Esophagus muscularis mucosa (tissue), 4 donors: ENCODE measurements at regions not wholly inside any gene's neighbourhood (a gene's known extent, or its start where the extent isn't known, plus 50 kb on each side); places are given as distances from the start of the nearest gene placed in this dataset.
A peak's percentile ranks its signal among the peaks of the same experiment; 100 is the strongest.

Source experiments
- DNase-seq: peaks from one replicate; pipeline ENCODE4 v3.0.0-alpha.2; 2017; ENCODE audit errors: extremely low spot score
- H3K27ac ChIP-seq, 4 donors: fragments of 200-600 bp; sonication (generic); replicated peaks in 1 of 4; 1 replicate in 3 of 4; 2 replicates in 1 of 4; pipeline ENCODE4 v1.5.1; 2016 to 2019; ENCODE audit warnings: mild to moderate bottlenecking in 1 of 4
- H3K27me3 ChIP-seq, 4 donors: fragments of 200-600 bp; sonication (generic); one replicate each; pipeline versions ENCODE4 v1.5.1 to v1.6.0; 2016 to 2019
- H3K36me3 ChIP-seq, 4 donors: fragments of 200-600 bp; sonication (generic); one replicate each; pipeline ENCODE4 v1.5.1; 2016 to 2019
- H3K4me1 ChIP-seq, 4 donors: fragments of 200-600 bp; sonication (generic); one replicate each; pipeline ENCODE4 v1.5.1; 2016 to 2019
- H3K4me3 ChIP-seq, 4 donors: fragments of 200-600 bp; sonication (generic); 1 replicate in 2 of 4; 2 replicates in 2 of 4; pipeline ENCODE4 v1.5.1; 2016 to 2019; ENCODE audit warnings: mild to moderate bottlenecking in 4 of 4, moderate library complexity in 1 of 4
- H3K9me3 ChIP-seq, 4 donors: fragments of 200-600 bp; sonication (generic); 1 replicate in 3 of 4; 2 replicates in 1 of 4; pipeline ENCODE4 v1.5.1; 2016 to 2019
- EP300 ChIP-seq: sonication (generic); formaldehyde crosslinking; IDR thresholded peaks from one replicate; pipeline ENCODE4 v1.6.1; 2017; ENCODE audit warnings: antibody characterized with exemption
- POLR2A ChIP-seq: fragments of 450-650 bp; IDR thresholded peaks from one replicate; pipeline ENCODE4 v1.6.1; 2017; ENCODE audit warnings: antibody characterized with exemption, moderate library complexity, mild to moderate bottlenecking, low read depth
- POLR2AphosphoS5 ChIP-seq, 2 donors: sonication (generic); formaldehyde crosslinking; IDR thresholded peaks; one replicate each; pipeline ENCODE4 v1.6.1; 2017; ENCODE audit warnings: antibody characterized with exemption in 2 of 2
- WGBS: methylation state at CpG from one replicate; pipeline ENCODE4 v1.1.5; 2018; 5-methylcytosine and 5-hydroxymethylcytosine counted together
- intact Hi-C: fragments of 100-400 bp; cut with DNase I; formaldehyde crosslinking; loops from one replicate; pipeline ENCODE4 v1.15.1; 2023
- TF ChIP-seq, protein P1 (sequence below), 3 experiments: fragments of 200-600 bp in 2 of 3; fragments of 450-650 bp in 1 of 3; sonication (generic) in 2 of 3; IDR thresholded peaks; one replicate each; pipeline ENCODE4 v1.5.1; 2017 to 2019; ENCODE audit warnings: antibody characterized with exemption in 3 of 3, mild to moderate bottlenecking in 2 of 3, moderate library complexity in 1 of 3

DNA sequence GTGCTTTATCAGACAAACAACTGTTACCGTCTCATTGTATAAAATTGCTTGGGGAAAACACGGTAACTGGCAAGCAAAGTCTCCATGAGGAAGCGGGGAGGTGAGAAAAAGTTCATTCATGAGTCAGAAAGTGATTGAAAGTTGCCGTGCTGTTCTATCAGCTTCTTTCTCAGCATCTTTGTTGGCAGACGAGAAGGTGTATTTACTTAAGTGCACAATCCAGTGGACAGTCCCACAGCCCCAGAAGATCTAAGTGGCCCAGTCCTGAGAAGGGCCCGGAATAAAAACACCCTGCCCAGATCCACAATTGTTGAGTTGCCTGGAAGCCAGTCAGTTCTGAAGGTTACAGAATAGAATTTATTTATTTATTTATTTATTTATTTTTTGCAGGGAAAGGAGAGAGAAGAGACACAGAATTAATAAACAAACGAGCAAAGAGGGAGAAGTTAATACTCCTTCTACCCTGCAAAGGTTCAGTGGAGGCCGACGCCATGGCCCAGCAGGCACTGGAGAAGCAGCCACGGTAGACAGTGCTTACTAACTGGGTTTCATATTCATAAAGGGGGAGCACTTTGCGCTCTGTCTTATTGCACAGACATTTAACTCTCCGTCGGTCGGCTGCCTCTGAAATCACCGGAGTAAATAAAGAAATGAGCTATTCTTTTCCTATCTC, 676.0 kb upstream of the SALL3 start:
- Histone ChIP-seq H3K27me3 (peaks cover 0 to 24% (median 0%) of the 10 kb centered on the region in 4 donors), H3K36me3 (no peaks in the 10 kb centered on the region), H3K4me3 (no peak overlapping the region), H3K9me3 (no peaks in the 10 kb centered on the region), H3K4me1 (peaks cover 0 to 4% (median 0%) of the 10 kb centered on the region in 4 donors), H3K27ac (no peak overlapping the region)
- DNase-seq, result peak; percentile 90
- intact Hi-C loops, result no loop called here
- TF ChIP-seq POLR2A (no peak), EP300 (no peak), POLR2AphosphoS5 (IDR thresholded peaks at IDR 0.05) (no peak)
- TF ChIP-seq, protein P1, sequence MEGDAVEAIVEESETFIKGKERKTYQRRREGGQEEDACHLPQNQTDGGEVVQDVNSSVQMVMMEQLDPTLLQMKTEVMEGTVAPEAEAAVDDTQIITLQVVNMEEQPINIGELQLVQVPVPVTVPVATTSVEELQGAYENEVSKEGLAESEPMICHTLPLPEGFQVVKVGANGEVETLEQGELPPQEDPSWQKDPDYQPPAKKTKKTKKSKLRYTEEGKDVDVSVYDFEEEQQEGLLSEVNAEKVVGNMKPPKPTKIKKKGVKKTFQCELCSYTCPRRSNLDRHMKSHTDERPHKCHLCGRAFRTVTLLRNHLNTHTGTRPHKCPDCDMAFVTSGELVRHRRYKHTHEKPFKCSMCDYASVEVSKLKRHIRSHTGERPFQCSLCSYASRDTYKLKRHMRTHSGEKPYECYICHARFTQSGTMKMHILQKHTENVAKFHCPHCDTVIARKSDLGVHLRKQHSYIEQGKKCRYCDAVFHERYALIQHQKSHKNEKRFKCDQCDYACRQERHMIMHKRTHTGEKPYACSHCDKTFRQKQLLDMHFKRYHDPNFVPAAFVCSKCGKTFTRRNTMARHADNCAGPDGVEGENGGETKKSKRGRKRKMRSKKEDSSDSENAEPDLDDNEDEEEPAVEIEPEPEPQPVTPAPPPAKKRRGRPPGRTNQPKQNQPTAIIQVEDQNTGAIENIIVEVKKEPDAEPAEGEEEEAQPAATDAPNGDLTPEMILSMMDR (IDR thresholded peaks at IDR 0.05), result no peak
- WGBS, result 54% methylated on average over 15 of the region's 15 CpGs

DNA sequence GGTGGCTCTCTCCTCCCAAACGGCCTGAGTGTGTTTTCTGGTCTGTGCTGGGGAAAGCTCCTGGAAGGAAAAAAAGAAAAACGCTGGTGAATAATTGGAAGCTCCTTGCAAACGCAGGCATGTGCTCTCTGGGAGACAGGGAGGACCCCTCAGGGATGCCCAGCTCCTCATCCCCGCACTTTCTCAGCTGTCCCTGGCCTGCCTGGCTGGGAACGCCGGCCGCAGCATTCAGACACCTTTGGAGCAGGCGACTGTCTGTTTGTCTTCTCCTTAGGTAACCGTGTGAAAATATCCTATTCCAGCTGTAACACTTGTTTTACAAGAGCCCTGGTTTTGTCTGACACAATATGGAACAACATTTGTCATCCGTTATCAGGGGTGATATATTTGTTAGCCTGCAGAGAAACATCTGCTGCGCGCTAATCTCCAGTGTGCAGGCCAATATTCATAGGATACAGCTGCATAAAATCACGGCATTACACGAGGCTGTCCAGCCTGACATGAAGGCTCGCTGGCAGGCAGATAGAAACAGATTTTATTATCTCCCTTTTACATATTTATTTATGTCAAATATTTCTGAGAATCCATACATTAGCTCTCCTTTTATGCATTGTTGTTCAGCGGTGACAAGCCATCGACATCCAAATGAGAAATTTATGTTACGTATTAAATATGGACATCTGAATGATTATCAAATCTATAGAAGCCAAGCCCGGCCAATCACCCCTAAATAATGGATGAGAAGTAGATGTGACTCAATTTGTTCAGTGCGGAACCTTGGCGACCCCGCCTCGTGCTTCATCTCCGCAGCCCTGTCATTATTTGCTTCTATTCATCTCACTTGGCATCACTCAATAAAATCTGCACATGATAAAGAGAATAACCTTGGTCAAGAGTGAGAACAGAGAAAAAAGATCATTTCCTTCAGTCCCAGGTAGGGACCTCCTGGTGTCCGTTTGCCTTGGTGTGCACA, 675.1 kb upstream of the SALL3 start:
- TF ChIP-seq, protein P1 (IDR thresholded peaks at IDR 0.05), result no peak
- Histone ChIP-seq H3K27ac (no peak overlapping the region), H3K36me3 (no peaks in the 10 kb centered on the region), H3K4me3 (no peak overlapping the region), H3K9me3 (no peaks in the 10 kb centered on the region), H3K4me1 (peaks cover 0 to 4% (median 0%) of the 10 kb centered on the region in 4 donors), H3K27me3 (peaks cover 0 to 27% (median 0%) of the 10 kb centered on the region in 4 donors)
- no peak for DNase-seq
- intact Hi-C loops, result no loop called here
- WGBS, result 44% methylated on average over 25 of the region's 25 CpGs

GRCh38 chr18:78305789-78306188, 673.8 kb upstream of the SALL3 start:
- no peaks in the 10 kb centered on the region for H3K9me3 ChIP-seq
- 71% methylated on average over 6 of the region's 6 CpGs for WGBS
- H3K27ac ChIP-seq, result no peak overlapping the region
- TF ChIP-seq POLR2AphosphoS5 (IDR thresholded peaks at IDR 0.05) (no peak), EP300 (no peak), POLR2A (no peak)
- TF ChIP-seq, protein P1 (IDR thresholded peaks at IDR 0.05), result no peak
- no peak for DNase-seq
- no peak overlapping the region for H3K4me3 ChIP-seq
- H3K4me1 ChIP-seq, result peaks cover 0 to 4% (median 0%) of the 10 kb centered on the region in 4 donors
- peaks cover 0 to 28% (median 0%) of the 10 kb centered on the region in 4 donors for H3K27me3 ChIP-seq
- H3K36me3 ChIP-seq, result no peaks in the 10 kb centered on the region
- intact Hi-C loops, result no loop called here

GRCh38 chr18:78309307-78309706, 670.3 kb upstream of the SALL3 start:
- Histone ChIP-seq H3K27me3 (peaks cover 0 to 16% (median 0%) of the 10 kb centered on the region in 4 donors), H3K4me3 (no peak overlapping the region), H3K36me3 (no peaks in the 10 kb centered on the region), H3K9me3 (no peaks in the 10 kb centered on the region), H3K27ac (no peak overlapping the region), H3K4me1 (no peaks in the 10 kb centered on the region)
- 75% methylated on average over 41 of the region's 42 CpGs for WGBS
- no peak for DNase-seq
- intact Hi-C loops, result no loop called here
- TF ChIP-seq EP300 (no peak), POLR2A (no peak), POLR2AphosphoS5 (IDR thresholded peaks at IDR 0.05) (no peak)
- TF ChIP-seq, protein P1 (IDR thresholded peaks at IDR 0.05), result no peak
